HG02678 (cell line): ENCODE measurements at regions not wholly inside any gene's neighbourhood (a gene's known extent, or its start where the extent isn't known, plus 50 kb on each side); places are given as distances from the start of the nearest gene placed in this dataset.
"Not testable (repeated sequence)": the region's sequence is repeated elsewhere in the genome, so short reads cannot be mapped to it uniquely, and the experiment has no call there.

Experiments used
- ATAC-seq: cut with Tn5 transposase; IDR thresholded peaks from one replicate; pipeline ENCODE4 v1.9.1; 2021; ENCODE audit warnings: mild to moderate bottlenecking, moderate library complexity; ENCODE audit not compliant: unreplicated experiment

DNA sequence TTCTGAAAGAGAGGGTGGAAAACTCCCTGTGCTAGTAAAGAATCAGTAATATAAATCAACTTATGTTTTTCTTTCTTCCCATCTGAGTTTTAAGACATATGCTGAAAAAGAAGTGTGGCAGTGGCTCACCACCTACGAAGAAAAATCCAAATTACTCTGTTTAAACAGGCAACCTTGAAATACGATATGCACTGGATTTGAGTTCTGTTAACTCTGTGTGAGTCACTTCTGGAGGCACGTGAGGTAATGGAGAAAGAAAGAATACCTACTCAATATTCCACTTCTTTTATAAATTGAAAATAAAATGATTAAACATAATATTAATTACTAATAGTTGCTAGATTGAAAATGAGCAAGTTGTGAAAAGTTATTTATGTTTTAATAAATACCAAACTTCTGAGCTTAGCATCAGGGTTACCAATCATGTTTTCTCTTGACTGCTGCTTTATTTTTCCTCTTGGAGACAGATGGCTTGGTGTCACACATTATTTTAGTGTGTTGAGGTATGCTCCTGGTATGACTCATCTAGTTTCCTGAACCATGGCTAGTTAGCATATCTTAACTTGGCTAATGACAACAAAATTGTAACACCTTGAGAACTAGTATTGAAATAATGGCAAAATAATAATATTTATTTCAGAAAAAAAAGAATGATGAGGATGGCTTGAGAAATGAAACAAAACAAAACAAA is 1705.5 kb upstream of the PIK3C3 start:
- ATAC-seq, result no peak

DNA sequence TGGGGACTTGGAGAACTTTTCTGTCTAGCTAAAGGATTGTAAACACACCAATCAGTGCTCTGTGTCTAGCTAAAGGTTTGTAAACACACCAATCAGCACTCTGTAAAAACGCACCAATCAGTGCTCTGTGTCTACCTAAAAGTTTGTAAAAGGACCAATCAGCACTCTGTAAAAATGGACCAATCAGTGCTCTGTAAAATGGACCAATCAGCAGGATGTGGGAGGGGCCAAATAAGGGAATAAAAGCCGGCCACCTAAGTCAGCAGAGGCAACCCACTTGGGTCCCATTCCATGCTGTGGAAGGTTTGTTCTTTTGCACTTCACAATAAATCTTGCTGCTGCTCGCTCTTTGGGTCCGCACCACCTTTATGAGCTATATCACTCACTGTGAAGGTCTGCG is 1709.4 kb upstream of the PIK3C3 start:
- ATAC-seq, result not testable (repeated sequence)

DNA sequence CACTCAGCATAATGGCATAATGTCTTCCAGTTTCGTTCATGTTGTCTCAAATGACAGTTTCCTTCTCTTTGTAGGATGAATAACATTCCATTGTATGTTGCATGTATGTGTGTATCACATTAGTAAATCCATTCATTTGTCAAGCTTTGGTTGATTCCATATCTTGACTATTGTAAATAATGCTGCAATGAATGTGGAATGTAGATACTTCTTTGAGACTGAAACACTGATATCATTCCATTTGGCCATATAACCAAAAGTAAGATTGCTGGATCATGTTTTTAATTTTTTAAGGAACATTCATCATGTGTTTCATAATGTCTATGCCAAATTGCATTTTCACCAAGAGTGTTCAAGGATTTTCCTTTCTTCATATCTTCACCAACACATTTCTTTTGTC is 1711.4 kb upstream of the PIK3C3 start:
- ATAC-seq, result no peak

DNA sequence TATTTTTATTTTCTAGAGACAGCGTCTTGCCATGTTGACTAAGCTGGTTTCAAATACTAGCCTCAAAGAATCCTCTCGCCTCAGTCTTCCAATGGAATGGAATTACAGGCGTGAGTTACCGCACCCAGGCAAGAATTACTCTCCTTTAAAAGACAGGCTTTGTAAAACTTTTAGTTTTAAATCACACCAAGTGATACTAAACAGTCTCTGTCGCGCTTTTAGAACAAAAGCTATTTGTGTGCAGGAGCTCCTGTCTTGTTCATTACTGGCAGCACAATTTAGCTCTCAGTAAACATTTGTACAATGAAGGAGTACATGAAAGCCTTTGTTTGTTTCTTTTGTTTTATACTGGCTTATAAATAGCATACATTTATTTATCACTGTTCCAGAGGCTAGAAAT is 1719.2 kb upstream of the PIK3C3 start:
- ATAC-seq, result no peak

DNA sequence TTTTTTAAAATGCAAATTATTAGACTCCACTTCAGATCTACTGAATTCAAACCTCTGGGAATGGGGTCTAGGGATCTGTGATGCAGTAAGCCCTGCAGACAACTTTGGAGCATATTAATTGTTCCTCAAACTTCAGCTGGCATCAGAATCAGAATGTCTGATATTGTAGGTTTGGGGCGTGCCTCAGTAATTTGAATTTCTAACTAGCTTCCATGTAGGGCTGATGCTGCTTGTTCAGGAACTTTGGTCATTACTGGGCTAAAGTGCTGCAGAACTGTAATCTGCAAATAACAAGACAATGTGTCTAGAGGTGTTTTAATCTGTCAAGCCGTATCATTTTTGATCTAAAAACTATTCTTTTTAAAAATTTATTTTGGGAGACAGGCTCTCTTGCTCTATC is 1719.7 kb upstream of the PIK3C3 start:
- ATAC-seq, result no peak

DNA sequence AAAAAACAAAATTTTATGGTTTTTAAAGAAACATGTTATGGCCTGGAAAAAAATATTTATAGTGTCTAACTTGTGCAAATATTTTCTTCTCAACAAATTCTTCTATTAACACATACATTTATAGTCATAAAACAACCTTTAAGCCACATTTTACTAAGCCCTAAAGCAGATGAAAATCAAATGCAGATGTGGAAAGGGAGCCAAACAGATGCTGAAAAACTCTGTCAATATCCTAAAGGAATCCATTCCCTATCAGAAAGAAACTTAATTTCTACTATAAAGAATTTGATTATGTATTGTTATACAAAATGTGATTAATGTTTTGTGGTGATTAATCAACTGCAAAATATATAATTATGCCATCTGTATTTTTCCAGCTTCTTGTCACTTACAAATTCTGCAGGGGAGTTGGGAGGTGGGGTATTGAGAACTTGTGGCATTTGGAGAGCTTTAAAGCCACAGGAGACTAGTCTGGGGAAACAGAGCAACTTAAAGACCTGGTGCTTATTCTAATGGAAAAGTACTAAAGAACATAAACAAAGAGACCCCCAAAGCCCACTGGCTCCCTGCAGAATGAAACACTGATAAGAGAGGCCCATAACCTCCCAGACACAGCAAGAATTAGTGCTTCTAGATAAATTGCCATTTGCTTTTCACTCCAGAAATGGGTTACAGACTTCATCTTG is 1721.0 kb upstream of the PIK3C3 start:
- no peak for ATAC-seq

- ATAC-seq, result no peak
Measured at GRCh38 chr18:40222776-40223175, 1732.3 kb upstream of the PIK3C3 start.

- no peak for ATAC-seq
Measured at GRCh38 chr18:40216856-40217255, 1738.2 kb upstream of the PIK3C3 start.

DNA sequence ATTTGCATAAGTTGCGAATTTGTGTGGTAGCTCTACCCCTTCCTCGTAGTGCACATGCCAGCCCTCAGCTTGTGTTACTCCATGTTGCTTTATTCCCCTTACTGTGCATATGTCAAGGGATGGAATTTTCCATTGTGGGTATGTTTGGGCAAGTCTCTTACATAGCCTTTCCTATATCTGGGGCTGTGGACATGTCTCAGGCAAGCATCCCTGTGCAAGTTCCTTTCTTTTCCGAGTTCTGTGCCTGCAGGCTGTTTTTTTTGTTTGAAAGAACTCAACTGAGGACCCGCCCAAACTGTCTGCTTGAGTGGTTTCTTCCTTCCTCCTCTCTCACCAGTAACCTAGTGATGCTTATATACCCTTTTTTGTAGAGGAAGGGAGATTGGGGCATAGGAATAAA is 1739.1 kb upstream of the PIK3C3 start:
- no peak for ATAC-seq

- no peak for ATAC-seq
Measured at GRCh38 chr18:40210696-40211095, 1744.3 kb upstream of the PIK3C3 start.

- ATAC-seq, result no peak
Measured at GRCh38 chr18:40208958-40209357, 1746.1 kb upstream of the PIK3C3 start.

GRCh38 chr18:40197711-40198110 is 1757.3 kb upstream of the PIK3C3 start:
- no peak for ATAC-seq

GRCh38 chr18:40186677-40187076 is 1768.4 kb upstream of the PIK3C3 start:
- no peak for ATAC-seq

DNA sequence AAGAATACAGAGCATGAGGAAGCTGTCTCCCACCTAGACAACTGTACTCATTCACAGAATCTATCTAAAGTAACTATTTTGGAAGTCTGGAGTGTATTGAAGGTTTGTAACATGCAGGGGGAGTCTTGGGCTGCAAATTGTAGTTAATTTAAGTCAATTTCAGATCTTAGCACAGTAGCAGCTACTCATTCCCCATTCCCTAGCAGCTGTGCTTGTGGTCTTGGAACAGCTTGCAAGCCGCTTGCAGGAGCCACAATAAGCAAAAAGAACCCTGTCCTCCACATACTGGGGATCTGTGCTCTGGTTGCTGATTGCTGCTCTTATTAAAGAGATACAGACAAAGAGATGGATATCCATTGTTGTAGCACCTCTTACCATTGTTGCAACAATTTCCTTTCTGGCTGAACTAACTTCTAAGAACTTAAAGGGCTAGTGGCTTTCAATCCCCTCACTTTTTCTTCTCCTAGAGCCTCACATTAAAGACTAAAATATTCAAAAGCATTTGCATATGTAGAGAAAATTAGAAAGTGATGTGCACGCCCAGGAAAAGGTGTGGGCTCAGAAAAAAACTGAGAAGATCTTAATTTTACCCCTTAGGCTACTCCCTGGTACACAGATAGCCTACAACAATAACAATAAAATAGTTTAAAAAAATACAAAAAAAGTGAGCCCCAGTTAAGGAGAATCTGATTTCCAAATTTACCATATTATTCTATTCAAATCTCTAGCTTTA is 1775.1 kb upstream of the PIK3C3 start:
- ATAC-seq, result no peak

- no peak for ATAC-seq
Measured at GRCh38 chr18:40168026-40168425, 1787.0 kb upstream of the PIK3C3 start.

DNA sequence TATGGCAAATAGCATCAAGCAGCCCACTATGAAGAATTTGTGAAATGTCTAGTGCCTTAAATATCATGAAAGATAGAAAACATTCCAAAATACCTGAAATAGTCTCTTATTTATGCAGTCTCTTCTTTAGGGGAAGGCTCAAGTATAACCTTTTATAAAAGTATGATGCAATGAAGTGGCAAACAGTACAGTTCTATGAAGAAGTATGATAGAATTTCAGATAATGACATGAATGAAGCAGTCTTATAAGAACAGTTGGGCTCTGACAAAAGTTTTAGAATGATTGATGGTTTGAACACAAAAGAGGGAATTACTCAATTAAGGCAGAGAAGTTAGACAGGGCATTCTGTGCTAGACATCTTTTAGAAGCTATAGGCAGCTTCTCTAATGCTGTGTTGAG is 1791.8 kb upstream of the PIK3C3 start:
- ATAC-seq, result no peak

DNA sequence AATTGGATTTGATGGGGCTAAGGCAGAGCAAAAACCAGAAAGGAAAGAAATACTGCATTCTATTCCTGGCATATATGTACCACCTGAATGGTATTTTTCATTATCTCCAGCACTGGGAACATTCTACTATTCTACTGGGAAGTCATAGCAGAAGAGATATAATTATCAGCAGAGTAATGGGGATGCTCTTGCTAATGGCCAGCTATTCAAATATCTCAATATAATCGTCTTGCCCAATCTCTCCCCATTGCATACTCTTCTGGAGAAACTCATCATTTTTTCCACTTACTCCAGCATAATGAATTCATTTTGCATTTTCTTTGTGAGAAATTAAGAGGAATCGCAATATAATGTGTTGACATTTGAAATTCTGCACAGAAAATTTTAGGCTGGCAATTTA is 1794.7 kb upstream of the PIK3C3 start:
- no peak for ATAC-seq

DNA sequence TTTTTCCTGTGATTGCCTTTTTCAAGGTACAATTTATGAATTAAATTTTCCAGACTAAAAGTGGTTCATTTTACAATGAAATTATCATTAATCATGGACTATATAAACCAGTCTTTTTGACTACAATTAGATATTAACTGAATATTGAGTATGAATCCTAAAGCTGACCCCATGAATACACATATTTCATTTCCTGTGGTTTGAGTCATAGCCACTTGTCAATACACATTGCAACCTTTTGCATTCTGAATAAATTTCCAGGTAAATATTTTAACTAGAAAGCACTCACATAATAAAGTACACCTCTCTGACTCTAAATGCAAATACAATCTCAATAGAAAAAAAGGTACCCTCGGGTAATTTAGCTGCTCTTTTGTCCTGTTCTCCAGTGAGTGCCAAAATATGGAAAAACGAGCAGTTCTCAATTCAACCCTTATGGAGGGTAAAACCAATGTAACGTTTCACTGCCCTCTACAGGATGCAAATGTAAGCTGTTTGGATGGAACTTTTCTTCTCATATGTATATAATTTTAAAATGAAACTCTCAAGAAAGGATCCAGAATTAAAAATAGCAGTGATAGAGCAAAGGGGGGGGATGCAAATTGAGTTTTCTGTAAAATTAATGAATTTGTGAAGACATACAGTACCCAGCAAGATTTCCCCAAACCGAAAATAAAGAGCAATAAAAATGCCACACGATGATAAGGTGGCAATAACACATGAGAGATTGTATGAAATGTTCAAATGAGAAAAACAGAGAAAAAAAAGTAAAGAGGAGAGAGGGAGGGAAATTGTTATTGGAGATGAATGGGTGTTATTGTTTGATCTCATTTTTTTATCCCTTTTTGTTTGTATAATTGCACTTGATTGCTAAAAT is 1795.7 kb upstream of the PIK3C3 start:
- ATAC-seq, result no peak

GRCh38 chr18:40157120-40157519 is 1797.9 kb upstream of the PIK3C3 start:
- ATAC-seq, result no peak

- no peak for ATAC-seq
Measured at GRCh38 chr18:40152859-40153258, 1802.2 kb upstream of the PIK3C3 start.

- no peak for ATAC-seq
Measured at GRCh38 chr18:40148960-40149359, 1806.1 kb upstream of the PIK3C3 start.
